22Rv1 (cell line): ENCODE measurements at regions not wholly inside any gene's neighbourhood (a gene's known extent, or its start where the extent isn't known, plus 50 kb on each side); places are given as distances from the start of the nearest gene placed in this dataset.

Experiments
- CTCF ChIP-seq: fragments of 450-650 bp; IDR thresholded peaks from 2 replicates; pipeline ENCODE4 v1.5.1; 2017; ENCODE audit warnings: mild to moderate bottlenecking
- ZFX ChIP-seq: fragments of 450-650 bp; IDR thresholded peaks from 2 replicates; pipeline ENCODE4 v1.6.1; 2017; ENCODE audit warnings: antibody characterized with exemption, borderline replicate concordance

DNA sequence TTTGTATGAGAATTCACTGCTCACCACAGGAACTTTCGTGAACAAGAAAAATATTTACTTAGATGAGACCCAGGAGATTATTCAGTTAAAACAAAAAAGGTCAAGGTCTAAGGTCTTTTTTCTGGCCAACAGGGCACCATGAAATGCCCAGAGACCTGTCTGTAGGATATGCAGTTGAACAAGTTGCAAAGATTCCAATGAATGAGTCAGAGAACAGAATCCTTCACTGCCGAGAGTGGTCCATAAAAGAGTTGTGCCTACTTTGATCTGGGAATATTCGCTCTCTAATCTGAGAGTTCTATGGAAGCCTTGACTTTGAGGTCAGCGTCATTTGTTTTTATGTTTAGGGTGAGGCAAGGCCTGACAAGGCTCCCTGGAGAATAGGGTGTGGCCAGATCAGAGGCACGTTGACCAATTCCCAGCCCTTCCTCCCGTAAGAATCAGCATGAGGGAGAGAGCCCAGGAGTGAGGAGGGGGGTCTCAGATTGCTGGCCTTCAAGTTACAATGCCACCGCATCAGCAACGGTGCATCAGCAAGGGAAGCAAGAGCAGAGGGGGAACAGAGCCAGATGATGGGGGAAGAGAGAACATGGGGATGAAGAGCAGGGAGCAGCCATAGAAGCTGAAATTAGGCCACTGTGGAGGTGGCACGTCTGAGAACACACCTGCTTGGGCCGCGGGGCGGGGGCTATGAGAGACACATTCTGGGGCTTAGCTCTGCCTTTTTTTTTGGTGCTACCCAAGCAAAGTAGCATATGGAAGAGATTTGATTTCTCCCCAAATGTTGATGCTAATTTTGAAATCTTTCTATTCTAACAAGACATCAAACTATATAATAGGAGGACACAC is 206.4 kb upstream of the RAB4A start:
- TF ChIP-seq CTCF (no peak), ZFX (no peak)
